ENCODE measurements at regions not wholly inside any gene's neighbourhood (a gene's known extent, or its start where the extent isn't known, plus 50 kb on each side); places are given as distances from the start of the nearest gene placed in this dataset.

- H3K4me3 Mint-ChIP-seq: no peak overlapping the region
- Histone ChIP-seq H3K27ac (ENCODE audit: low read depth, low read length) (no peak overlapping the region), H3K4me3 (ENCODE audit: low read length in 2 of 2) (no peak overlapping the region), H3K4me1 (ENCODE audit: insufficient read depth, low read length) (no peaks in the 10 kb centered on the region), H3K27me3 (ENCODE audit: insufficient read depth, low read length) (no peaks in the 10 kb centered on the region), H3K36me3 (ENCODE audit: insufficient read depth, low read length) (no peaks in the 10 kb centered on the region), H3K9me3 (ENCODE audit: control insufficient read depth in 1 of 2, low read length in 2 of 2) (no peaks in the 10 kb centered on the region)
- intact Hi-C loops (cut with micrococcal nuclease): no loop called here
- H3K9me3 Mint-ChIP-seq: no peaks in the 10 kb centered on the region
- CTCF ChIA-PET (ENCODE audit: partially characterized antibody): interaction anchor here (0.7 to 1.8 kb wide), 5 partner anchors 9 to 21 kb away, joined by 3 to 4 read pairs (median 3); no protein-coding TSS in a partner anchor
- H3K4me1 Mint-ChIP-seq: peaks cover 2 to 7% (median 4%) of the 10 kb centered on the region in 4 donors
- H3K27ac Mint-ChIP-seq: peak overlapping the region in 1 of 7 donors; percentile 29
- POLR2A ChIA-PET (ENCODE audit: partially characterized antibody): interaction anchor here (1.2 kb wide), 1 partner anchor 16 kb away, joined by 4 read pairs; no protein-coding TSS in a partner anchor
- no peak for DNase-seq
- no peaks in the 10 kb centered on the region for H3K27me3 Mint-ChIP-seq
- peaks cover 1 to 12% of the 10 kb centered on the region in 2 donors for H3K36me3 Mint-ChIP-seq
These were observed 79.0 kb downstream of the ARL6IP4 start for GRCh38 chr12:123059500-123059899.

GRCh38 chr12:123058980-123059379 lies 78.5 kb downstream of the ARL6IP4 start:
- Histone ChIP-seq H3K4me3 (ENCODE audit: low read length in 2 of 2) (no peak overlapping the region), H3K4me1 (ENCODE audit: insufficient read depth, low read length) (no peaks in the 10 kb centered on the region), H3K36me3 (ENCODE audit: insufficient read depth, low read length) (no peaks in the 10 kb centered on the region), H3K27ac (ENCODE audit: low read depth, low read length) (no peak overlapping the region), H3K9me3 (ENCODE audit: control insufficient read depth in 1 of 2, low read length in 2 of 2) (no peaks in the 10 kb centered on the region), H3K27me3 (ENCODE audit: insufficient read depth, low read length) (no peaks in the 10 kb centered on the region)
- Mint-ChIP-seq H3K36me3 (peaks cover 1 to 12% of the 10 kb centered on the region in 2 donors), H3K9me3 (no peaks in the 10 kb centered on the region), H3K4me1 (peaks cover 2 to 6% (median 4%) of the 10 kb centered on the region in 4 donors), H3K27ac (no peak overlapping the region), H3K4me3 (no peak overlapping the region), H3K27me3 (no peaks in the 10 kb centered on the region)
- intact Hi-C loops (cut with micrococcal nuclease): no loop called here
- CTCF ChIA-PET (ENCODE audit: partially characterized antibody): interaction anchor here (0.7 to 1.8 kb wide), 4 partner anchors 9 to 21 kb away, joined by 3 to 4 read pairs (median 3); no protein-coding TSS in a partner anchor
- DNase-seq: no peak
- POLR2A ChIA-PET (ENCODE audit: partially characterized antibody): interaction anchor here (0.6 kb wide), 1 partner anchor 12 kb away, joined by 3 read pairs; no protein-coding TSS in a partner anchor

GRCh38 chr12:123058481-123058880 lies 78.0 kb downstream of the ARL6IP4 start:
- Mint-ChIP-seq H3K4me3 (no peak overlapping the region), H3K27ac (no peak overlapping the region), H3K4me1 (peaks cover under 1 to 4% (median 2%) of the 10 kb centered on the region in 4 donors), H3K36me3 (peaks cover 1 to 12% of the 10 kb centered on the region in 2 donors), H3K27me3 (no peaks in the 10 kb centered on the region), H3K9me3 (no peaks in the 10 kb centered on the region)
- CTCF ChIA-PET (ENCODE audit: partially characterized antibody): interaction anchor here (1.1 to 1.6 kb wide), 2 partner anchors 14 to 22 kb away, joined by 3 read pairs; no protein-coding TSS in a partner anchor
- Histone ChIP-seq H3K4me3 (ENCODE audit: low read length in 2 of 2) (no peak overlapping the region), H3K4me1 (ENCODE audit: insufficient read depth, low read length) (no peaks in the 10 kb centered on the region), H3K27me3 (ENCODE audit: insufficient read depth, low read length) (no peaks in the 10 kb centered on the region), H3K27ac (ENCODE audit: low read depth, low read length) (no peak overlapping the region), H3K9me3 (ENCODE audit: control insufficient read depth in 1 of 2, low read length in 2 of 2) (no peaks in the 10 kb centered on the region), H3K36me3 (ENCODE audit: insufficient read depth, low read length) (no peaks in the 10 kb centered on the region)
- no peak for DNase-seq
- POLR2A ChIA-PET (ENCODE audit: partially characterized antibody): interaction anchor here (0.6 kb wide), 1 partner anchor 12 kb away, joined by 3 read pairs; no protein-coding TSS in a partner anchor
- intact Hi-C loops (cut with micrococcal nuclease): no loop called here

- no peak overlapping the region for H3K4me3 Mint-ChIP-seq
- H3K36me3 ChIP-seq (ENCODE audit: insufficient read depth, low read length): no peaks in the 10 kb centered on the region
- CTCF ChIA-PET (ENCODE audit: partially characterized antibody): no interaction called here
These were observed 77.2 kb downstream of the ARL6IP4 start for GRCh38 chr12:123057513-123058265.

GRCh38 chr12:123056709-123057108 lies 76.2 kb downstream of the ARL6IP4 start:
- POLR2A ChIA-PET (ENCODE audit: partially characterized antibody): no interaction called here
- H3K9me3 ChIP-seq (ENCODE audit: control insufficient read depth in 1 of 2, low read length in 2 of 2): no peaks in the 10 kb centered on the region
- Mint-ChIP-seq H3K27ac (no peak overlapping the region), H3K36me3 (peaks cover 1 to 12% of the 10 kb centered on the region in 2 donors), H3K9me3 (no peaks in the 10 kb centered on the region), H3K4me1 (peaks cover 0 to 2% (median under 1%) of the 10 kb centered on the region in 4 donors), H3K4me3 (no peak overlapping the region), H3K27me3 (no peaks in the 10 kb centered on the region)
- CTCF ChIA-PET (ENCODE audit: partially characterized antibody): interaction anchor here (0.5 to 2.5 kb wide), 2 partner anchors 12 to 62 kb away, joined by 4 to 14 read pairs; no protein-coding TSS in a partner anchor
- no peaks in the 10 kb centered on the region for H3K4me1 ChIP-seq (ENCODE audit: insufficient read depth, low read length)
- H3K27ac ChIP-seq (ENCODE audit: low read depth, low read length): no peak overlapping the region
- H3K4me3 ChIP-seq (ENCODE audit: low read length in 2 of 2): no peak overlapping the region
- intact Hi-C loops (cut with micrococcal nuclease): no loop called here
- no peaks in the 10 kb centered on the region for H3K36me3 ChIP-seq (ENCODE audit: insufficient read depth, low read length)
- no peaks in the 10 kb centered on the region for H3K27me3 ChIP-seq (ENCODE audit: insufficient read depth, low read length)
- DNase-seq: no peak

More at GRCh38 chr12:123057513-123058265, 77.2 kb downstream of the ARL6IP4 start:
- DNase-seq: no peak
- no peaks in the 10 kb centered on the region for H3K27me3 ChIP-seq (ENCODE audit: insufficient read depth, low read length)
- Mint-ChIP-seq H3K27me3 (no peaks in the 10 kb centered on the region), H3K4me1 (peaks cover 0 to 4% (median 2%) of the 10 kb centered on the region in 4 donors), H3K9me3 (no peaks in the 10 kb centered on the region), H3K36me3 (peaks cover 1 to 12% of the 10 kb centered on the region in 2 donors), H3K27ac (no peak overlapping the region)
- H3K9me3 ChIP-seq (ENCODE audit: control insufficient read depth in 1 of 2, low read length in 2 of 2): no peaks in the 10 kb centered on the region
- no peaks in the 10 kb centered on the region for H3K4me1 ChIP-seq (ENCODE audit: insufficient read depth, low read length)
- H3K4me3 ChIP-seq (ENCODE audit: low read length in 2 of 2): no peak overlapping the region
- no peak overlapping the region for H3K27ac ChIP-seq (ENCODE audit: low read depth, low read length)
- POLR2A ChIA-PET (ENCODE audit: partially characterized antibody): no interaction called here
- intact Hi-C loops (cut with micrococcal nuclease): no loop called here

- no peaks in the 10 kb centered on the region for H3K27me3 Mint-ChIP-seq
- Histone ChIP-seq H3K4me1 (ENCODE audit: insufficient read depth, low read length) (no peaks in the 10 kb centered on the region), H3K36me3 (ENCODE audit: insufficient read depth, low read length) (no peaks in the 10 kb centered on the region), H3K27ac (ENCODE audit: low read depth, low read length) (no peak overlapping the region), H3K4me3 (ENCODE audit: low read length in 2 of 2) (no peak overlapping the region), H3K27me3 (ENCODE audit: insufficient read depth, low read length) (no peaks in the 10 kb centered on the region), H3K9me3 (ENCODE audit: control insufficient read depth in 1 of 2, low read length in 2 of 2) (no peaks in the 10 kb centered on the region)
- H3K4me3 Mint-ChIP-seq: no peak overlapping the region
- H3K27ac Mint-ChIP-seq: peak overlapping the region in 2 of 7 donors; percentile 23 to 50
- H3K36me3 Mint-ChIP-seq: peaks cover 1 to 12% of the 10 kb centered on the region in 2 donors
- CTCF ChIA-PET (ENCODE audit: partially characterized antibody): interaction anchor here (0.5 to 2.5 kb wide), 3 partner anchors 9 to 63 kb away, joined by 3 to 14 read pairs (median 4); no protein-coding TSS in a partner anchor
- intact Hi-C loops (cut with micrococcal nuclease): no loop called here
- peaks cover 0 to 2% (median under 1%) of the 10 kb centered on the region in 4 donors for H3K4me1 Mint-ChIP-seq
- no peak for DNase-seq
- POLR2A ChIA-PET (ENCODE audit: partially characterized antibody): no interaction called here
- H3K9me3 Mint-ChIP-seq: no peaks in the 10 kb centered on the region
These were observed 75.6 kb downstream of the ARL6IP4 start for GRCh38 chr12:123056053-123056452.

GRCh38 chr12:123055281-123055766 lies 74.8 kb downstream of the ARL6IP4 start:
- intact Hi-C loops (cut with micrococcal nuclease): no loop called here

More at GRCh38 chr12:123055281-123055766, 74.8 kb downstream of the ARL6IP4 start:
- Histone ChIP-seq H3K4me3 (ENCODE audit: low read length in 2 of 2) (no peak overlapping the region), H3K9me3 (ENCODE audit: control insufficient read depth in 1 of 2, low read length in 2 of 2) (no peaks in the 10 kb centered on the region), H3K4me1 (ENCODE audit: insufficient read depth, low read length) (no peaks in the 10 kb centered on the region), H3K36me3 (ENCODE audit: insufficient read depth, low read length) (no peaks in the 10 kb centered on the region), H3K27me3 (ENCODE audit: insufficient read depth, low read length) (no peaks in the 10 kb centered on the region), H3K27ac (ENCODE audit: low read depth, low read length) (no peak overlapping the region)
- H3K27ac Mint-ChIP-seq: peak overlapping the region in 3 of 7 donors; percentile 8 to 23 (median 9)
- H3K36me3 Mint-ChIP-seq: peaks cover 1 to 12% of the 10 kb centered on the region in 2 donors
- H3K4me1 Mint-ChIP-seq: no peaks in the 10 kb centered on the region
- no peaks in the 10 kb centered on the region for H3K9me3 Mint-ChIP-seq
- POLR2A ChIA-PET (ENCODE audit: partially characterized antibody): no interaction called here
- H3K27me3 Mint-ChIP-seq: no peaks in the 10 kb centered on the region
- CTCF ChIA-PET (ENCODE audit: partially characterized antibody): interaction anchor here (1.4 to 2.5 kb wide), 2 partner anchors 10 to 11 kb away, joined by 3 to 14 read pairs; no protein-coding TSS in a partner anchor
- no peak overlapping the region for H3K4me3 Mint-ChIP-seq
- no peak for DNase-seq
